Stimulated activated CD8-positive, alpha-beta memory T cell treated with anti-CD3 and anti-CD28 coated beads, Interleukin-12 subunit alpha, Interleukin-12 subunit beta, amount 100 ng/mL, for 24 hours (primary cell): ENCODE measurements at regions not wholly inside any gene's neighbourhood (a gene's known extent, or its start where the extent isn't known, plus 50 kb on each side); places are given as distances from the start of the nearest gene placed in this dataset.

Experiments
- DNase-seq: peaks from one replicate; pipeline ENCODE4 v3.0.0-alpha.2; 2020; ENCODE audit errors: extremely low read depth

- no peak for DNase-seq
These were observed 701.1 kb upstream of the ZEB2 start for GRCh38 chr2:145221032-145221431.

GRCh38 chr2:145220496-145220895, 700.6 kb upstream of the ZEB2 start:
- DNase-seq: no peak

GRCh38 chr2:145207884-145208283, 688.0 kb upstream of the ZEB2 start:
- DNase-seq: no peak

- no peak for DNase-seq
These were observed 686.8 kb upstream of the ZEB2 start for GRCh38 chr2:145206496-145207281.

GRCh38 chr2:145203891-145204290, 684.0 kb upstream of the ZEB2 start:
- DNase-seq: no peak

GRCh38 chr2:145199827-145200706, 680.1 kb upstream of the ZEB2 start:
- no peak for DNase-seq

GRCh38 chr2:145199042-145199441, 679.1 kb upstream of the ZEB2 start:
- DNase-seq: no peak

GRCh38 chr2:145198555-145198954, 678.6 kb upstream of the ZEB2 start:
- no peak for DNase-seq

GRCh38 chr2:145197944-145198343, 678.0 kb upstream of the ZEB2 start:
- DNase-seq: no peak

- no peak for DNase-seq
These were observed 674.8 kb upstream of the ZEB2 start for GRCh38 chr2:145194673-145195072.

- DNase-seq: no peak
These were observed 670.2 kb upstream of the ZEB2 start for GRCh38 chr2:145190031-145190703.

- DNase-seq: no peak
These were observed 666.4 kb upstream of the ZEB2 start for GRCh38 chr2:145186303-145186702.

GRCh38 chr2:145185696-145186095, 665.8 kb upstream of the ZEB2 start:
- DNase-seq: no peak

GRCh38 chr2:145184741-145185651, 665.1 kb upstream of the ZEB2 start:
- no peak for DNase-seq

GRCh38 chr2:145169285-145169684, 649.4 kb upstream of the ZEB2 start:
- DNase-seq: no peak

GRCh38 chr2:145168091-145168490, 648.2 kb upstream of the ZEB2 start:
- no peak for DNase-seq

- no peak for DNase-seq
These were observed 646.9 kb upstream of the ZEB2 start for GRCh38 chr2:145166731-145167302.

- no peak for DNase-seq
These were observed 641.7 kb upstream of the ZEB2 start for GRCh38 chr2:145161656-145162055.

- DNase-seq: no peak
These were observed 640.9 kb upstream of the ZEB2 start for GRCh38 chr2:145160855-145161254.

GRCh38 chr2:145159676-145160075, 639.8 kb upstream of the ZEB2 start:
- no peak for DNase-seq
